Urinary bladder (tissue), 3 donors: ENCODE measurements at regions not wholly inside any gene's neighbourhood (a gene's known extent, or its start where the extent isn't known, plus 50 kb on each side); places are given as distances from the start of the nearest gene placed in this dataset.

Experiments used
- DNase-seq: peaks from one replicate; pipeline ENCODE4 v3.0.0-alpha.2; 2015; ENCODE audit errors: extremely low spot score
- H3K27ac ChIP-seq: one replicate; pipeline ENCODE4 v1.5.1; 2013; ENCODE audit warnings: low read depth, mild to moderate bottlenecking, moderate library complexity
- H3K36me3 ChIP-seq: one replicate; pipeline ENCODE4 v1.6.1; 2013; ENCODE audit warnings: mild to moderate bottlenecking, moderate library complexity; ENCODE audit not compliant: insufficient read depth
- H3K4me1 ChIP-seq: one replicate; pipeline ENCODE4 v1.6.1; 2013; ENCODE audit warnings: mild to moderate bottlenecking, moderate library complexity; ENCODE audit not compliant: insufficient read depth
- H3K4me3 ChIP-seq: one replicate; pipeline ENCODE4 v1.5.1; 2013; ENCODE audit warnings: low read depth, low read length
- WGBS: extraction: QIAGEN DNeasy Blood & Tissue Kit; methylation state at CpG from one replicate; pipeline ENCODE4 v1.1.7; 2013; 5-methylcytosine and 5-hydroxymethylcytosine counted together
- donor health status: healthy with polysubstance abuse.
- donor health status: healthy.

GRCh38 chr4:17082186-17082585, 183.7 kb upstream of the LDB2 start:
- no peak overlapping the region for H3K4me3 ChIP-seq
- no peaks in the 10 kb centered on the region for H3K4me1 ChIP-seq
- DNase-seq, result no peak
- no peak overlapping the region for H3K27ac ChIP-seq
- H3K36me3 ChIP-seq, result no peaks in the 10 kb centered on the region
- 94% methylated on average over 4 of the region's 4 CpGs for WGBS

GRCh38 chr4:17081179-17081578, 182.7 kb upstream of the LDB2 start:
- no peaks in the 10 kb centered on the region for H3K4me1 ChIP-seq
- H3K4me3 ChIP-seq, result no peak overlapping the region
- WGBS, result 66% methylated on average over 2 of the region's 2 CpGs
- H3K36me3 ChIP-seq, result no peaks in the 10 kb centered on the region
- DNase-seq, result no peak
- H3K27ac ChIP-seq, result no peak overlapping the region

GRCh38 chr4:17077105-17077504, 178.7 kb upstream of the LDB2 start:
- WGBS, result 94% methylated on average over 5 of the region's 5 CpGs

GRCh38 chr4:17072483-17072882, 174.0 kb upstream of the LDB2 start:
- Histone ChIP-seq H3K36me3 (no peaks in the 10 kb centered on the region), H3K4me3 (no peak overlapping the region), H3K4me1 (no peaks in the 10 kb centered on the region), H3K27ac (no peak overlapping the region)
- WGBS, result 35% methylated on average over 3 of the region's 3 CpGs
- no peak for DNase-seq

More at GRCh38 chr4:17077105-17077504, 178.7 kb upstream of the LDB2 start:
- H3K27ac ChIP-seq, result no peak overlapping the region
- H3K4me1 ChIP-seq, result no peaks in the 10 kb centered on the region
- DNase-seq, result no peak
- H3K4me3 ChIP-seq, result no peak overlapping the region
- no peaks in the 10 kb centered on the region for H3K36me3 ChIP-seq

GRCh38 chr4:17068891-17069290, 170.4 kb upstream of the LDB2 start:
- Histone ChIP-seq H3K27ac (no peak overlapping the region), H3K36me3 (no peaks in the 10 kb centered on the region), H3K4me1 (no peaks in the 10 kb centered on the region), H3K4me3 (no peak overlapping the region)
- peak; percentile 86 for DNase-seq
- 36% methylated on average over 4 of the region's 4 CpGs for WGBS

GRCh38 chr4:17068392-17068791, 169.9 kb upstream of the LDB2 start:
- H3K27ac ChIP-seq, result no peak overlapping the region
- no peak for DNase-seq

GRCh38 chr4:17066972-17067371, 168.5 kb upstream of the LDB2 start:
- no peaks in the 10 kb centered on the region for H3K36me3 ChIP-seq
- H3K27ac ChIP-seq, result no peak overlapping the region
- H3K4me1 ChIP-seq, result no peaks in the 10 kb centered on the region
- no peak for DNase-seq
- WGBS, result 59% methylated on average over 4 of the region's 4 CpGs
- no peak overlapping the region for H3K4me3 ChIP-seq

More at GRCh38 chr4:17068392-17068791, 169.9 kb upstream of the LDB2 start:
- Histone ChIP-seq H3K4me1 (no peaks in the 10 kb centered on the region), H3K4me3 (no peak overlapping the region), H3K36me3 (no peaks in the 10 kb centered on the region)
- 61% methylated on average over 2 of the region's 2 CpGs for WGBS

GRCh38 chr4:17066236-17066635, 167.8 kb upstream of the LDB2 start:
- H3K4me1 ChIP-seq, result no peaks in the 10 kb centered on the region
- H3K27ac ChIP-seq, result no peak overlapping the region
- no peak for DNase-seq
- H3K4me3 ChIP-seq, result no peak overlapping the region
- no peaks in the 10 kb centered on the region for H3K36me3 ChIP-seq
- WGBS, result 95% methylated on average over 1 of the region's 1 CpG

- Histone ChIP-seq H3K27ac (no peak overlapping the region), H3K4me1 (no peaks in the 10 kb centered on the region), H3K36me3 (no peaks in the 10 kb centered on the region), H3K4me3 (no peak overlapping the region)
- WGBS, result 93% methylated on average over 2 of the region's 2 CpGs
- no peak for DNase-seq
Observed at GRCh38 chr4:17065821-17066220, 167.4 kb upstream of the LDB2 start.

- no peak overlapping the region for H3K27ac ChIP-seq
- no peaks in the 10 kb centered on the region for H3K36me3 ChIP-seq
- H3K4me3 ChIP-seq, result no peak overlapping the region
- WGBS, result 83% methylated on average over 4 of the region's 4 CpGs
- no peak for DNase-seq
- no peaks in the 10 kb centered on the region for H3K4me1 ChIP-seq
Observed at GRCh38 chr4:17064959-17065358, 166.5 kb upstream of the LDB2 start.

GRCh38 chr4:17063888-17064287, 165.4 kb upstream of the LDB2 start:
- H3K4me3 ChIP-seq, result no peak overlapping the region
- H3K4me1 ChIP-seq, result no peaks in the 10 kb centered on the region
- no peak for DNase-seq
- H3K36me3 ChIP-seq, result no peaks in the 10 kb centered on the region
- 51% methylated on average over 3 of the region's 3 CpGs for WGBS
- H3K27ac ChIP-seq, result no peak overlapping the region

GRCh38 chr4:17060230-17060629, 161.8 kb upstream of the LDB2 start:
- Histone ChIP-seq H3K27ac (no peak overlapping the region), H3K36me3 (no peaks in the 10 kb centered on the region), H3K4me1 (no peaks in the 10 kb centered on the region), H3K4me3 (no peak overlapping the region)
- no peak for DNase-seq
- WGBS, result 99% methylated on average over 4 of the region's 4 CpGs

- Histone ChIP-seq H3K4me3 (no peak overlapping the region), H3K27ac (no peak overlapping the region), H3K4me1 (no peaks in the 10 kb centered on the region), H3K36me3 (no peaks in the 10 kb centered on the region)
- peak; percentile 73 for DNase-seq
- 58% methylated on average over 10 of the region's 10 CpGs for WGBS
Observed at GRCh38 chr4:17058916-17059741, 160.7 kb upstream of the LDB2 start.

- Histone ChIP-seq H3K4me1 (no peaks in the 10 kb centered on the region), H3K27ac (no peak overlapping the region), H3K36me3 (no peaks in the 10 kb centered on the region), H3K4me3 (no peak overlapping the region)
- DNase-seq, result no peak
- WGBS, result 64% methylated on average over 4 of the region's 4 CpGs
Observed at GRCh38 chr4:17058536-17058915, 160.1 kb upstream of the LDB2 start.
